D341Med (cell line): ENCODE measurements at regions not wholly inside any gene's neighbourhood (a gene's known extent, or its start where the extent isn't known, plus 50 kb on each side); places are given as distances from the start of the nearest gene placed in this dataset.

Experiments
- DNase-seq: peaks from one replicate; pipeline ENCODE4 v3.0.0; 2012; ENCODE audit warnings: low spot score

DNA sequence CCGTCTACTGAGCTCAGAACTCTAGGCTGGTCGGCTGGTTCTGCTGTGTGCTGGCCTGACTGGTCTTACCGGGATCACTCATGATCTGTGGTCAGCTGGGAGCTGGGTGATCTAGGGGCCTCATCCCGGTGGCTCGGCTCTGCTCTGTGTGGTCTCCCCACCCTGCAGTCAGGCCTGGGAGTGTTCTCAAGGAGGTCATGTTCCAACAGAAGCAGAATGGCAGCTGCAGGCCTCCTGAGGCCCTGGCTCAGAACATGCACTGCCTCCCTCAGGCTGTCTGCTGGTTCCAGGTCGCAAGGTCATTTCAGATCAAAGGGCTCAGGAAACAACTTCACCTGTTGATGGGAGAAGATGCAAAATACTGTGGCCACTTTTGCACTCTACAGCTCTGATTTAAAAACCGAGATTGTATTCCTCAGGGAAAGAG is 81.1 kb upstream of the RFX8 start:
- DNase-seq = no peak

DNA sequence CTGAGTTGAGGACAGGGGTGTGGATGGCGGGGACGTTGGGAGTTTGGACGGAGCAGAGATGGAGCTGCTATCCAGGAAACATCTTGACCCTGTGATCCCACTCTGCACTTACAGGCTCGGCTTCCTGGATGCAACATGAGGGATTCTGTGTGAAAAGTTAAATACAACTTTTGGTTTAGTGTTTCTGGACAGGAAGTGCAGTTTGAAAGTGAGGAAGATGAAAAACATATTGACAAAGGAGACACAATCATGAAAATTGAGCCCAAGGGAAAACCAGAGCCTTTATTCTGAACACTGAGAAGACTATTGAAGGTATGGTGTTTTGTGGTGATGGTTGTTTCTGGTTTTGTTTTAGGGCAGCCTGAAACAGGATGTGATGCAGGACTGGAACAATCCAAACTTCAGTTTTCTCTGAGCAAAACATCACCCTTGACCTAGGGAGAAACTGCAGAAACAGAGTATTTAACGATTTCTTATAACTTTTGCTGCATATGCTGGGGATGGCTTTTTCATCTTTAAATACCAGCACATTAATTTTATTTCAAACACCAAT is 76.5 kb upstream of the RFX8 start:
- DNase-seq = no peak

DNA sequence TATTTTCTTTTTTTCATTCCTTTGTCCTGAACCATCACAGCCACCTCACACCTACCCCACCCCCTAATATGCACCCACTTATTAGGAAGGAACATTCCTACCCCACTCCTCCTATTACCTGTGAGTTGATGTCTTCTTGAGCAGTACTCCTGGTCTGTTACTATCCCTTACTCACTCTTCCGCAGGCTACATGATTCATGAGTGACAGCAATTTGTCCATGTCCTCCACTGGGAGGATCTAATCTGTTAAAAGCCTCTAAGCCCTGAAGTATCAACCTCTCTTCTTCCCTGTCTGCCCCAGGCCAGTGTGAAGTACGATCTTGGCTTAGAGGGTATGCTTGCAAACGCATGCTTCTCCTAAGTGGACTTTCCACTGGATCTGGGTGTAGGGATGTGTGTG is 75.6 kb upstream of the RFX8 start:
- DNase-seq = no peak

- no peak for DNase-seq
Observed at GRCh38 chr2:101549371-101549770, 74.5 kb upstream of the RFX8 start.

DNA sequence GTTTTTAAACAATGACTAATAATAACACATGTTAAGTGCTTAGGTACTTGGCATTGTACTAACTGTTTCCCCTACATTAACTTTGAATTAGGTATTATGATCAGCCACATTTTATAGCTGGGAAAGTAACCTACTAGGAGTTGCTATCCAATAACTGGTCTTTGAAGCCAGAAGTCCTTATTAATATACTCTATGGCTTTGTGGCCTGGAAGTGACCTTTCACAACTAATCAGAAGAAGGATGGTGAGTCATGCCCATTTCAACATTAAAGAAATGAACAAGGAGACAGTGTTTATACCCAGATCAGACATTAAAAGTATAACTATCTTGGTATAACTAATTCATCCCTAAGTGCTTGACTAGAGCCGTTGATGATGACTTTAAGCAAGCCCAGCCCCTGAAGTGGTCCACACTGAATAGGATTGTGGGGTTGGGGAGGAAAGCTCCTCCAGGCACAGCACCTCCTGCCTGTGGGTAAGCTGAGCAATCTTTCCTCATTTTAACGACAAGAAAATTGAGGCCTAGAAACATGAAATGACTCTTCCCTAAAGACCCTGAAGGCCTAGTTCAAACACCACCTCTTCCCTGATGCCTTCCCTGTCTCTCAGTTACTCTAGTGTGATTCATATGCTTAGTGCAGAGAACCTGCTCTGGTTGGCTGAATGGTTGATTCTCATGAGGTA is 71.6 kb upstream of the RFX8 start:
- no peak for DNase-seq

- DNase-seq = no peak
Observed at GRCh38 chr2:101545950-101546349, 71.0 kb upstream of the RFX8 start.

GRCh38 chr2:101540518-101540917 is 65.6 kb upstream of the RFX8 start:
- no peak for DNase-seq

GRCh38 chr2:101538076-101538475 is 63.2 kb upstream of the RFX8 start:
- DNase-seq = no peak

- DNase-seq = no peak
Observed at GRCh38 chr2:101534149-101534611, 59.3 kb upstream of the RFX8 start.

GRCh38 chr2:101533561-101534148 is 58.7 kb upstream of the RFX8 start:
- no peak for DNase-seq

- DNase-seq = no peak
Observed at GRCh38 chr2:101528501-101528900, 53.6 kb upstream of the RFX8 start.

- DNase-seq = no peak
Observed at GRCh38 chr2:101524806-101525430, 50.0 kb upstream of the RFX8 start.
